Erythroblast (primary cell): ENCODE measurements at regions not wholly inside any gene's neighbourhood (a gene's known extent, or its start where the extent isn't known, plus 50 kb on each side); places are given as distances from the start of the nearest gene placed in this dataset.
A peak's percentile ranks its signal among the peaks of the same experiment; 100 is the strongest.

ENCODE experiments used
- DNase-seq, 2 experiments: peaks; one replicate each; lab custom pipeline; 2025; lab: John Stamatoyannopoulos, UW
- GATA1 ChIP-seq: IDR thresholded peaks from 2 replicates; pipeline ENCODE4 v1.6.1; 2011; ENCODE audit warnings: low read depth, mild to moderate bottlenecking, control low read depth, low read length, moderate library complexity
- POLR2A ChIP-seq: IDR thresholded peaks from 2 replicates; pipeline ENCODE4 v1.6.1; 2011; ENCODE audit warnings: mild to moderate bottlenecking, low read length

DNA sequence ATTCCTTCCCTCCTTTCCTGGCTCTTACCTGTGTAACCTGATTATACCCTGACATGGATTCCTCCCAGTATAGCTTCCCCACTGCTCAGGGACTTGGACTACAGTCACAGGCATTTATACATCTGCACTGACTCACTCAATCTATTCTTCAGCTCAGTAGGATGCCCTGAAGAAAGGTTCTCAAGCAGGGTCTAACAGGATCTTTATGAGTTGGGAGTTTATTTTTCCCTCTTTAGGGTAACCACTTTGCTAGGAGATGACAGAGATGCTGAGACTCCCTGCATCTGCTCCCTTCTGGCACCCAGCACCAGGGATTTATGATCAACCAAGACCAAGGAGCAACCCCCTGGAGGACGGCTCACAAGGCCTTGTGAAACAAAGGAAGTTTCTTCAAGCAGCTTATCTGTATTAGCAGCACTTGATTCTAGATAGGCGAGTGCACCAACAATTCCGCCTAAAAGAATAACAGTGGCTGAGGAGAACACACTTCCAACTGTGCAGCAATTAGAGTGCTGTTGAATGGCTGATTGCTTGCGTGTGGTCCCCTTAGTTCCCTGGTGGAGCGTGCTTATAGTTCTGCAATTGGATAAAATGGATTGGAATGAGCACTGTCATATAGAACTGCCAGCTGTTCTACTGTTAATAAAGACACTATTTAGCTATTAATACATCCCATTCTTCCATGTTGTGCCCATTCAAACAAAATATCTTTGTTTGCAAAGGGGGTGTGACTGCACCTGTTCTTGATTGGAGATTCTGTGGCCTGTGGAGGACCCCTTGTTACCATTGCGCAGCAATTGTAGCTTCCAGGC, 482.6 kb downstream of the ZNF608 start:
- no peak for TF ChIP-seq POLR2A
- TF ChIP-seq GATA1: no peak
- DNase-seq: peak in 1 of 2 experiments; percentile 3

DNA sequence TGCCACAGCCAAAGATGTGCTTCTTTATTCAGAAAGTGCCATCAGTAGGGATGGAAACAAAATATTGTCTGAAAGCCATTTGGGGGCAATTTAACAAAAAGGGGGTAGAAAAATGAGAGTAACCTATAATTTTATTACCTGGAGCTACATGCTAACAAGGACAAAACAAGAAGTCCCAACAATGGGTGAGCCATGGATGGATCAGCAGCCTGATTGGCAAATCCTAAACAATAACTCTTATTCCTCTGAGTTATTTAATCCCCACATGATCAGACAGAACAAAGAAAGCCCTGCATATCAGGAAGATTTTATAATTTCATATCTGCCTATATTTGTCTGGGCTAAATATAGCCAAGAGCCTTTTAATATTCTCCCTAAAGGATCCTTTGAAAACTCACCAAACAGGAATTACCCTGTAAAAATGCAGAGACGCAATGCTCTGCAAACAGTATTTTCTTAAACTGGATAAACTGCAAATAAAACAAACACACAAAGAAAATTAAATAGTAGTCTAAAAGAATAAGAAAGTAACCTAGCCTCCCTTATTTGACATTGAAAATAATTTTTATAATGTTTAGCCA, 483.4 kb downstream of the ZNF608 start:
- no peak for DNase-seq
- no peak for TF ChIP-seq GATA1
- TF ChIP-seq POLR2A: no peak

GRCh38 chr5:124262470-124262869, 484.0 kb downstream of the ZNF608 start:
- TF ChIP-seq POLR2A (no peak), GATA1 (no peak)
- no peak for DNase-seq

DNA sequence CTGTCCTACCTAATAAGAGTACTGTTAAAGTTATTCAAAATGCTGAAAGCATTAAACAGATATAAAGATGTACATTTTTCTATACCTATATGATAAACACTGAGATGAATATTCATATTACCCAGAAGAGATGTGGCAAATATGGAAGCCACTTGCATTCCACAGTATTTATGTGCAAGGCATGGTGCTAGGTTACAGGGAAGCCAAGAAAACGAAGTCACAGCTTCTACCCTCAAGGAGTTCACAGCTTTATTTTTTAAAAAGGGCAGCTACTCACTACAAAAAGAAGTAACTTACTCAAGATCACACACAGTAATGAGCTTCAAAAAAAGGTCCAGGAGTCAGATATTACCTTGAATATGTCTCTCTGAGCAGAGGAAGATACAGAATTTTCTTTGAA, 484.6 kb downstream of the ZNF608 start:
- TF ChIP-seq POLR2A: no peak
- no peak for TF ChIP-seq GATA1
- DNase-seq: no peak

DNA sequence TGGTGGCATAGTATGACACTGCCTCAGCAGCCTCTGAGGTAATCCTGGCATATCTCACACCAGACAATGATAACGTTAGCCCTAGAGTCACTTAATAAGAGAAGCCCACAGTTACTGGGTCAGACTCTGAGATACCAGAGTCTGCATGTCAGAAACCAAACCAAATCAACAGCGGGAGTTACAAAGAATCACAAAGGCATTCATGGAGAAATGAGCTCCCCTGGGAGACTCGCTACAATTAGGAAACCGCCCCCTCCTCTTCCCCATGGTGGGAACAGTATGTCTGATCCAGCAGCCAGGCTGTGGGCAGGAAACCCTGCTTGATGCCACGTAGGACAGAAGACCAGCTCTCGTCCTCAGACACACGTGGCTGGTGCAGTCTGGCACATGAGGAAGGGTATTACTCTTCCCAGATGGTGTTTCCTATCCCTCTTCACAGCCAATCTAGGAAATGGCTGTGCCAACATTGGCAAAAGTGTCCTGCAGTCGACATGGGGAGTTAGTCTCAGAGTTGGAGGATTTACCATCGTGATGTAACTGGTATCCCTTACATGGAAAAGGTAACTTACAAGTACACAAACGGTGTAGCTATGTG, 485.4 kb downstream of the ZNF608 start:
- DNase-seq: no peak
- TF ChIP-seq POLR2A: no peak
- TF ChIP-seq GATA1: no peak

- DNase-seq: no peak
- no peak for TF ChIP-seq POLR2A
- no peak for TF ChIP-seq GATA1
Observed at GRCh38 chr5:124259017-124259416, 487.4 kb downstream of the ZNF608 start.

- TF ChIP-seq GATA1: no peak
- no peak for TF ChIP-seq POLR2A
- DNase-seq: no peak
Observed at GRCh38 chr5:124257048-124257447, 489.4 kb downstream of the ZNF608 start.

DNA sequence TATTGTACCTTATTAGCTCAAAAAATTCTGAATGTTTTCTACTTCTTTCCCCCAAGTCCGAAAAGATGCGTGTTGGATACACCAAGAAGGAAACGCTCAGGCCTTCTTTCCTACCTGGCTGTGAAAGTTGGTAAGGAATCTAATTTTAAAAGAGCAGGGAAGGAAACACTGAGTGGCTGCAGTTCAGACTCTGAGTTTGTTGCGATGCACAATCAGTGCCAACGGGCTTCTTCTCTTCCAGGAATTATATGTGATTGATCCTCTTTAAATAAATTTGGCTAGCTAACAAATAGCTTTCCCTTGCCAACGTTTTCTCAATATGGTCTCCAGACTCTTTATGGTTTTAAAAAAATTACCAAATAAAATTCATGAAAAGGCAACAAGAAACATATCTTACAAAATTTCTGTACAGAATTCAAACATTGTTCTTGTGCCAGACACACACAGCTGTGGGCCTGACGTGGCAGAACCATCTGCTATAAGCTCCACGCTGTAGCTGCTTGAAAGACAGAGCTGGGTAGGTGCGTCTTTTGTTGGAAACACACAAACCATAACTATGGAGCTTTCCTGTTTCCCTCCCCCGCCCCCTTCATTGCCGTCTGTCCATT, 493.1 kb downstream of the ZNF608 start:
- DNase-seq: no peak
- no peak for TF ChIP-seq GATA1
- no peak for TF ChIP-seq POLR2A

DNA sequence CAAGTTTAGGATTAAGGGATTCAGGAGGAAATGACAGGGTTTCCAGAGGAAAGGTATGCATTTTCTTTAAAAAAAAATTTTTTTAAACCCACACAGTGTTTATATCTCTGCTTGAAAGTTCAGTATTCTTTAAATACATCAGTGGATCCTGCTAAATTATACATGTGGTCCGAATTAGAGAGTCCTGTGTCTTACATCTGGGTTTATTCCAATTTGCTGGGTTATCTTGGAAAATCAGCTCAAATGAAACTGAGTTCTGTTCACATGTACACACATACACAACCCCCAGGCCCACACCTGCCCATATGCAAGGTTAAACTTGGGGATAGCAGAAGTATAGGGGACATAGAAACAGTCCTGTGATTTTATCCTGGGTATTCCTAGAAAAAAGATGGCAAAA, 493.7 kb downstream of the ZNF608 start:
- TF ChIP-seq POLR2A (no peak), GATA1 (no peak)
- DNase-seq: no peak

- TF ChIP-seq POLR2A: no peak
- no peak for TF ChIP-seq GATA1
- DNase-seq: no peak
Observed at GRCh38 chr5:124252191-124252638, 494.2 kb downstream of the ZNF608 start.

DNA sequence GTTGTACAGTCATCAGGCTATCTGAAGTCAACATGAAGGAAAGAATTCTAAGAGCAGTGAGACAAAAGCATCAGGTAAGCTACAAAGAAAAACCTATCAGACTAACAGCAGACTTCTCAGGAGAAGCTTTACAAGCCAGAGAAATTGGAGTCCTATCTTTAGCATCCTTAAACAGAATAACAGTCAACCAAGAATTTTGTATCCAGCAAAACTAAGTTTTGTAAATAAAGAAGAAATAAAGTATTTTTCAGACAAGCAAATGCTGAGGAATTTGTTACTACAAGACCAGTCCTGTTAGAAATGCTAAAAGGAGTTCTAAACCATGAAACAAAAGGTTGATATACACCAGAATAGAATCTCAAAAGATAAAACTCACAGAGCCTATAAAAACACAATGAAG, 501.2 kb downstream of the ZNF608 start:
- TF ChIP-seq POLR2A (no peak), GATA1 (no peak)
- DNase-seq: no peak

- TF ChIP-seq GATA1: no peak
- TF ChIP-seq POLR2A: no peak
- no peak for DNase-seq
Observed at GRCh38 chr5:124240732-124241131, 505.7 kb downstream of the ZNF608 start.

DNA sequence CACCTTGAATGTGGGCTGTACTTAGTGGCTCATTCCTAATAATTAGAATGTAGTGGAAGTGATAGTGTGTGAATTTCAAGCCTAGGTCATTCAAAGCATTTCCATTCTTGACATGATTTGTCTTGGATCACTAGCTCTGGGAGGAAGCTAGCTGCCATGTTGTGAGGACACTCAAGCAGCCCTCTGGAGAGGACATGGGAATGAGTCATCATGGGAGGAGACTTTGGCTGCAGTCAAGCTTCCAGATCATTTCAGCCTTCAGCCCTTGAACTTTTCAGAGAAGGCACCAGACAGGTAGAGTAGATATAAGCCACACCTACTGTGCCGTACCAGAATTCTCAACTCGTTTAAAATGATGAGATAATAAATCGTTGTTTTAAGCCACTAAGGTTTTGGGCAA, 506.9 kb downstream of the ZNF608 start:
- TF ChIP-seq POLR2A (no peak), GATA1 (no peak)
- no peak for DNase-seq

GRCh38 chr5:124238350-124238749, 508.1 kb downstream of the ZNF608 start:
- TF ChIP-seq POLR2A (no peak), GATA1 (no peak)
- DNase-seq: no peak
